Astrocyte (in vitro differentiated cells and primary cell): ENCODE measurements at regions not wholly inside any gene's neighbourhood (a gene's known extent, or its start where the extent isn't known, plus 50 kb on each side); places are given as distances from the start of the nearest gene placed in this dataset.

Source experiments
- EZH2 ChIP-seq: IDR thresholded peaks from 2 replicates; pipeline ENCODE4 v1.6.1; 2012; ENCODE audit warnings: mild to moderate bottlenecking, low read length, inconsistent platforms; ENCODE audit not compliant: insufficient read depth
- TF ChIP-seq, protein P1 (sequence below): IDR thresholded peaks from 2 replicates; pipeline ENCODE4 v1.5.1; 2011; ENCODE audit warnings: low read depth, mild to moderate bottlenecking, inconsistent platforms, low read length, moderate library complexity; ENCODE audit not compliant: insufficient read depth

- TF ChIP-seq, protein P1, sequence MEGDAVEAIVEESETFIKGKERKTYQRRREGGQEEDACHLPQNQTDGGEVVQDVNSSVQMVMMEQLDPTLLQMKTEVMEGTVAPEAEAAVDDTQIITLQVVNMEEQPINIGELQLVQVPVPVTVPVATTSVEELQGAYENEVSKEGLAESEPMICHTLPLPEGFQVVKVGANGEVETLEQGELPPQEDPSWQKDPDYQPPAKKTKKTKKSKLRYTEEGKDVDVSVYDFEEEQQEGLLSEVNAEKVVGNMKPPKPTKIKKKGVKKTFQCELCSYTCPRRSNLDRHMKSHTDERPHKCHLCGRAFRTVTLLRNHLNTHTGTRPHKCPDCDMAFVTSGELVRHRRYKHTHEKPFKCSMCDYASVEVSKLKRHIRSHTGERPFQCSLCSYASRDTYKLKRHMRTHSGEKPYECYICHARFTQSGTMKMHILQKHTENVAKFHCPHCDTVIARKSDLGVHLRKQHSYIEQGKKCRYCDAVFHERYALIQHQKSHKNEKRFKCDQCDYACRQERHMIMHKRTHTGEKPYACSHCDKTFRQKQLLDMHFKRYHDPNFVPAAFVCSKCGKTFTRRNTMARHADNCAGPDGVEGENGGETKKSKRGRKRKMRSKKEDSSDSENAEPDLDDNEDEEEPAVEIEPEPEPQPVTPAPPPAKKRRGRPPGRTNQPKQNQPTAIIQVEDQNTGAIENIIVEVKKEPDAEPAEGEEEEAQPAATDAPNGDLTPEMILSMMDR = peak; percentile 8
- no peak for TF ChIP-seq EZH2
Observed at GRCh38 chr12:92603741-92604432, 98.9 kb upstream of the PLEKHG7 start.
